Kidney (tissue), 13 donors: ENCODE measurements at regions not wholly inside any gene's neighbourhood (a gene's known extent, or its start where the extent isn't known, plus 50 kb on each side); places are given as distances from the start of the nearest gene placed in this dataset.

ENCODE experiments used
- DNase-seq, 5 donors: peaks; one replicate each; pipeline ENCODE4 v3.0.0-alpha.2; 2013 to 2020
- FAIRE-seq: peaks from 2 replicates; lab custom pipeline; 2012; peaks lifted over from hg19 to GRCh38; lab: Jason Lieb, UNC
- H3K27ac ChIP-seq, 2 donors: one replicate each; pipeline ENCODE4 v1.7.0; 2013; ENCODE audit warnings: low read depth in 2 of 2, low read length in 2 of 2, inconsistent platforms in 1 of 2
- H3K27me3 ChIP-seq: one replicate; pipeline ENCODE4 v1.7.1; 2013; ENCODE audit warnings: low read length, inconsistent platforms; ENCODE audit not compliant: control insufficient read depth, insufficient read depth
- H3K36me3 ChIP-seq, 3 donors: one replicate each; pipeline versions ENCODE4 v1.7.0 to v1.7.1; 2013; ENCODE audit warnings: low read length in 3 of 3, control low read depth in 1 of 3, inconsistent platforms in 1 of 3; ENCODE audit not compliant: insufficient read depth in 3 of 3, control insufficient read depth in 2 of 3
- H3K4me1 ChIP-seq, 3 donors: one replicate each; pipeline versions ENCODE4 v1.7.0 to v1.7.1; 2013; ENCODE audit warnings: low read length in 3 of 3, inconsistent platforms in 1 of 3, low read depth in 1 of 3; ENCODE audit not compliant: control insufficient read depth in 2 of 3, insufficient read depth in 2 of 3
- H3K4me3 ChIP-seq, 3 donors: one replicate each; pipeline versions ENCODE4 v1.7.0 to v1.8.1; 2013; ENCODE audit warnings: low read length in 3 of 3, control low read depth in 1 of 3, inconsistent platforms in 1 of 3
- H3K9ac ChIP-seq, 3 donors: one replicate each; pipeline versions ENCODE4 v1.7.0 to v1.7.1; 2013; ENCODE audit warnings: low read length in 3 of 3, control low read depth in 1 of 3, inconsistent platforms in 1 of 3
- H3K9me3 ChIP-seq, 3 donors: one replicate each; pipeline versions ENCODE4 v1.7.0 to v1.7.1; 2013; ENCODE audit warnings: low read length in 3 of 3, control low read depth in 1 of 3, inconsistent platforms in 1 of 3; ENCODE audit not compliant: control insufficient read depth in 2 of 3, insufficient read depth in 1 of 3
- intact Hi-C: fragments of 100-400 bp; cut with DNase I; formaldehyde crosslinking; loops from one replicate; pipeline ENCODE4 v1.11.1; 2022
- TF ChIP-seq, protein P1 (sequence below): IDR thresholded peaks from 3 replicates; pipeline ENCODE4 v1.5.1; 2012; ENCODE audit warnings: mild to moderate bottlenecking, moderate library complexity, borderline replicate concordance; ENCODE audit not compliant: insufficient read depth; ENCODE audit errors: extremely low read depth
- donor health status: control.
- donor health status: control.
- donor health status: control.
- donor health status: control.
- donor health status: control.
- donor health status: DM: yes; HTN: yes; CAD: no.
- donor health status: Normal renal cell carcinoma (clear cell type).

DNA sequence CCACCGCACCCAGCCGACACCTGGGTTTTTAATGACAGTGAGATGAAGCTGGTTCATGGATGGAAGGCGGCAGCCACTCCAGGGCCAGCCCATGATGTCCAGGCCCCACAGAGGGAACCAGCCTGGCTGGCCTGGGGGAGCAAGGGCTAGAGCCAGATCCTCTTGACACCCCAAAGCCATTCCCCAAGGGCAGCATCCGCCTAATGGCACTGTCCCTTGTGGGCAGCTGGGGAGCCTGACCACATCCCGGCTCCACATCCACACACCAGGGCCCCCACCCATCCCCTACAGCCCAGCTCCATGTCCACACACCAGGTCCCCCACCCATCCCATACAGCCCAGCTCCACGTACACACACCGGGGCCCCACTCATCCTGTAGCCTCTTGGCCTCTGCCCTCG is 53.3 kb upstream of the ACSF3 start:
- Histone ChIP-seq H3K4me1 (no peaks in the 10 kb centered on the region), H3K9me3 (no peaks in the 10 kb centered on the region), H3K27ac (no peak overlapping the region), H3K36me3 (no peaks in the 10 kb centered on the region), H3K27me3 (no peaks in the 10 kb centered on the region), H3K4me3 (no peak overlapping the region), H3K9ac (no peak overlapping the region)
- FAIRE-seq (no peak), DNase-seq (peak in 1 of 5 donors; percentile 45)
- TF ChIP-seq, protein P1, sequence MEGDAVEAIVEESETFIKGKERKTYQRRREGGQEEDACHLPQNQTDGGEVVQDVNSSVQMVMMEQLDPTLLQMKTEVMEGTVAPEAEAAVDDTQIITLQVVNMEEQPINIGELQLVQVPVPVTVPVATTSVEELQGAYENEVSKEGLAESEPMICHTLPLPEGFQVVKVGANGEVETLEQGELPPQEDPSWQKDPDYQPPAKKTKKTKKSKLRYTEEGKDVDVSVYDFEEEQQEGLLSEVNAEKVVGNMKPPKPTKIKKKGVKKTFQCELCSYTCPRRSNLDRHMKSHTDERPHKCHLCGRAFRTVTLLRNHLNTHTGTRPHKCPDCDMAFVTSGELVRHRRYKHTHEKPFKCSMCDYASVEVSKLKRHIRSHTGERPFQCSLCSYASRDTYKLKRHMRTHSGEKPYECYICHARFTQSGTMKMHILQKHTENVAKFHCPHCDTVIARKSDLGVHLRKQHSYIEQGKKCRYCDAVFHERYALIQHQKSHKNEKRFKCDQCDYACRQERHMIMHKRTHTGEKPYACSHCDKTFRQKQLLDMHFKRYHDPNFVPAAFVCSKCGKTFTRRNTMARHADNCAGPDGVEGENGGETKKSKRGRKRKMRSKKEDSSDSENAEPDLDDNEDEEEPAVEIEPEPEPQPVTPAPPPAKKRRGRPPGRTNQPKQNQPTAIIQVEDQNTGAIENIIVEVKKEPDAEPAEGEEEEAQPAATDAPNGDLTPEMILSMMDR = no peak
- intact Hi-C loops = no loop called here

- peak in 1 of 5 donors; percentile 48 for DNase-seq
- Histone ChIP-seq H3K9me3 (no peaks in the 10 kb centered on the region), H3K27me3 (no peaks in the 10 kb centered on the region), H3K27ac (no peak overlapping the region), H3K36me3 (no peaks in the 10 kb centered on the region), H3K9ac (no peak overlapping the region), H3K4me1 (no peaks in the 10 kb centered on the region), H3K4me3 (no peak overlapping the region)
- FAIRE-seq = no peak
- intact Hi-C loops = no loop called here
- TF ChIP-seq, protein P1 = no peak
Measured at GRCh38 chr16:89040861-89041570, 52.6 kb upstream of the ACSF3 start.

- Histone ChIP-seq H3K27ac (no peak overlapping the region), H3K9me3 (no peaks in the 10 kb centered on the region), H3K36me3 (no peaks in the 10 kb centered on the region), H3K4me1 (no peaks in the 10 kb centered on the region), H3K4me3 (no peak overlapping the region), H3K27me3 (no peaks in the 10 kb centered on the region), H3K9ac (no peak overlapping the region)
- TF ChIP-seq, protein P1 = no peak
- FAIRE-seq = no peak
- DNase-seq = peak in 1 of 5 donors; percentile 42
- intact Hi-C loops = no loop called here
Measured at GRCh38 chr16:89041571-89042481, 51.8 kb upstream of the ACSF3 start.
